H1 (cell line): ENCODE measurements at regions not wholly inside any gene's neighbourhood (a gene's known extent, or its start where the extent isn't known, plus 50 kb on each side); places are given as distances from the start of the nearest gene placed in this dataset.

Experiments used
- EZH2 ChIP-seq: fragments of 200-600 bp; sonication (generic); IDR thresholded peaks from 2 replicates; pipeline ENCODE4 v1.7.1; 2012; ENCODE audit warnings: low read depth, mild to moderate bottlenecking, moderate library complexity, low read length, inconsistent platforms; ENCODE audit not compliant: severe bottlenecking
- GABPA ChIP-seq: IDR thresholded peaks from 2 replicates; pipeline ENCODE4 v1.6.1; 2011; ENCODE audit warnings: mild to moderate bottlenecking, low read length, moderate library complexity, borderline replicate concordance; ENCODE audit not compliant: insufficient read depth
- KDM4A ChIP-seq: IDR thresholded peaks from one replicate; pipeline ENCODE4 v1.7.1; 2012; ENCODE audit warnings: low read depth, mild to moderate bottlenecking, moderate library complexity, low read length, inconsistent platforms; ENCODE audit not compliant: severe bottlenecking
- MAX ChIP-seq: IDR thresholded peaks from 2 replicates; pipeline ENCODE4 v1.6.1; 2012; ENCODE audit warnings: inconsistent platforms
- NRF1 ChIP-seq: IDR thresholded peaks from 2 replicates; pipeline ENCODE4 v1.6.1; 2011; ENCODE audit warnings: mild to moderate bottlenecking, low read depth, low read length, improper control_type of control experiment
- POLR2A ChIP-seq, 2 experiments: IDR thresholded peaks; 1 replicate in 1 of 2; 2 replicates in 1 of 2; pipeline ENCODE4 v1.6.1; 2011; ENCODE audit warnings: low read depth in 2 of 2, low read length in 2 of 2, mild to moderate bottlenecking in 2 of 2; ENCODE audit errors: control extremely low read depth in 1 of 2
- POLR2AphosphoS5 ChIP-seq: IDR thresholded peaks from 2 replicates; pipeline ENCODE4 v1.6.1; 2011; ENCODE audit warnings: low read depth, low read length
- RAD21 ChIP-seq, 2 experiments: IDR thresholded peaks in 1 of 2; conservative IDR thresholded peaks in 1 of 2; 2 replicates each; pipeline ENCODE4 v1.6.1; 2011; ENCODE audit warnings: low read depth in 2 of 2, low read length in 2 of 2, improper control_type of control experiment in 1 of 2, inconsistent platforms in 1 of 2, mild to moderate bottlenecking in 1 of 2, moderate library complexity in 1 of 2
- RBBP5 ChIP-seq: IDR thresholded peaks from 2 replicates; pipeline ENCODE4 v1.7.1; 2012; ENCODE audit warnings: low read depth, mild to moderate bottlenecking, inconsistent platforms, low read length, moderate library complexity, borderline replicate concordance
- RXRA ChIP-seq: IDR thresholded peaks from 2 replicates; pipeline ENCODE4 v1.6.1; 2011; ENCODE audit warnings: low read depth, mild to moderate bottlenecking, low read length, moderate library complexity; ENCODE audit not compliant: insufficient read depth
- YY1 ChIP-seq: IDR thresholded peaks from 2 replicates; pipeline ENCODE4 v1.6.1; 2011; ENCODE audit warnings: low read depth, mild to moderate bottlenecking, low read length
- TF ChIP-seq, protein P1 (sequence below), 3 experiments: IDR thresholded peaks; 1 replicate in 2 of 3; 2 replicates in 1 of 3; pipeline versions ENCODE4 v1.5.1 to v1.6.1; 2011; ENCODE audit warnings: low read length in 3 of 3, mild to moderate bottlenecking in 3 of 3, inconsistent platforms in 2 of 3, low read depth in 1 of 3, moderate library complexity in 1 of 3; ENCODE audit not compliant: insufficient read depth in 1 of 3; ENCODE audit errors: control extremely low read depth in 1 of 3

- TF ChIP-seq POLR2AphosphoS5 (no peak), EZH2 (no peak), RBBP5 (no peak), POLR2A (IDR thresholded peaks at IDR 0.05; ENCODE audit: control extremely low read depth in 1 of 2, low read depth in 2 of 2, low read length in 2 of 2) (no peak), RXRA (no peak), KDM4A (no peak), RAD21 (IDR thresholded peaks at IDR 0.05 in 1 of 2, conservative IDR thresholded peaks at IDR 0.05 in 1 of 2; ENCODE audit: low read depth in 2 of 2, low read length in 2 of 2) (no peak), YY1 (no peak), NRF1 (no peak), GABPA (no peak), MAX (no peak)
- TF ChIP-seq, protein P1, sequence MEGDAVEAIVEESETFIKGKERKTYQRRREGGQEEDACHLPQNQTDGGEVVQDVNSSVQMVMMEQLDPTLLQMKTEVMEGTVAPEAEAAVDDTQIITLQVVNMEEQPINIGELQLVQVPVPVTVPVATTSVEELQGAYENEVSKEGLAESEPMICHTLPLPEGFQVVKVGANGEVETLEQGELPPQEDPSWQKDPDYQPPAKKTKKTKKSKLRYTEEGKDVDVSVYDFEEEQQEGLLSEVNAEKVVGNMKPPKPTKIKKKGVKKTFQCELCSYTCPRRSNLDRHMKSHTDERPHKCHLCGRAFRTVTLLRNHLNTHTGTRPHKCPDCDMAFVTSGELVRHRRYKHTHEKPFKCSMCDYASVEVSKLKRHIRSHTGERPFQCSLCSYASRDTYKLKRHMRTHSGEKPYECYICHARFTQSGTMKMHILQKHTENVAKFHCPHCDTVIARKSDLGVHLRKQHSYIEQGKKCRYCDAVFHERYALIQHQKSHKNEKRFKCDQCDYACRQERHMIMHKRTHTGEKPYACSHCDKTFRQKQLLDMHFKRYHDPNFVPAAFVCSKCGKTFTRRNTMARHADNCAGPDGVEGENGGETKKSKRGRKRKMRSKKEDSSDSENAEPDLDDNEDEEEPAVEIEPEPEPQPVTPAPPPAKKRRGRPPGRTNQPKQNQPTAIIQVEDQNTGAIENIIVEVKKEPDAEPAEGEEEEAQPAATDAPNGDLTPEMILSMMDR (IDR thresholded peaks at IDR 0.05; ENCODE audit: control extremely low read depth in 1 of 3, insufficient read depth in 1 of 3, low read depth in 1 of 3, low read length in 3 of 3), result no peak
Measured at GRCh38 chr2:180739070-180739469, 241.3 kb upstream of the UBE2E3 start.
